ENCODE measurements at regions not wholly inside any gene's neighbourhood (a gene's known extent, or its start where the extent isn't known, plus 50 kb on each side); places are given as distances from the start of the nearest gene placed in this dataset.

- TF ChIP-seq CTCF (IDR thresholded peaks at IDR 0.05): no peak
- no peak for TF ChIP-seq POLR2A (IDR thresholded peaks at IDR 0.05)
- no peak overlapping the region for H3K4me3 ChIP-seq
- 61 to 64% methylated on average over 5 of the region's 5 CpGs for WGBS, 2 donors
- no peaks in the 10 kb centered on the region for H3K4me1 ChIP-seq
- intact Hi-C loops (cut with DNase I): no loop called here
- H3K27me3 ChIP-seq: no peaks in the 10 kb centered on the region
- H3K9me3 ChIP-seq: no peaks in the 10 kb centered on the region
- no peaks in the 10 kb centered on the region for H3K36me3 ChIP-seq
- no peak overlapping the region for H3K27ac ChIP-seq
- no peak for DNase-seq
Observed at GRCh38 chr6:113209315-113209714, 647.8 kb upstream of the MARCKS start.

- DNase-seq: no peak
- no peak overlapping the region for H3K4me3 ChIP-seq
Observed at GRCh38 chr6:113211170-113211569, 646.0 kb upstream of the MARCKS start.

GRCh38 chr6:113219783-113220182, 637.4 kb upstream of the MARCKS start:
- TF ChIP-seq POLR2A (IDR thresholded peaks at IDR 0.05) (no peak), CTCF (IDR thresholded peaks at IDR 0.05) (no peak)
- intact Hi-C loops (cut with DNase I): no loop called here
- no peak overlapping the region for H3K27ac ChIP-seq
- no peak overlapping the region for H3K4me3 ChIP-seq
- H3K9me3 ChIP-seq: no peaks in the 10 kb centered on the region
- no peaks in the 10 kb centered on the region for H3K4me1 ChIP-seq
- no peak for DNase-seq
- 71 to 87% methylated on average over 2 of the region's 2 CpGs for whole genome bisulfite sequencing, 2 donors
- no peaks in the 10 kb centered on the region for H3K27me3 ChIP-seq
- H3K36me3 ChIP-seq: no peaks in the 10 kb centered on the region

More at GRCh38 chr6:113211170-113211569, 646.0 kb upstream of the MARCKS start:
- Histone ChIP-seq H3K4me1 (no peaks in the 10 kb centered on the region), H3K27ac (no peak overlapping the region), H3K27me3 (no peaks in the 10 kb centered on the region), H3K36me3 (no peaks in the 10 kb centered on the region), H3K9me3 (no peaks in the 10 kb centered on the region)
- no peak for TF ChIP-seq CTCF (IDR thresholded peaks at IDR 0.05)
- TF ChIP-seq POLR2A (IDR thresholded peaks at IDR 0.05): no peak
- intact Hi-C loops (cut with DNase I): no loop called here

- Histone ChIP-seq H3K4me3 (no peak overlapping the region), H3K27me3 (no peaks in the 10 kb centered on the region), H3K9me3 (no peaks in the 10 kb centered on the region), H3K27ac (no peak overlapping the region), H3K4me1 (no peaks in the 10 kb centered on the region), H3K36me3 (no peaks in the 10 kb centered on the region)
- 83 to 97% methylated on average over 2 of the region's 2 CpGs for WGBS, 2 donors
- intact Hi-C loops (cut with DNase I): no loop called here
- DNase-seq: no peak
- TF ChIP-seq POLR2A (IDR thresholded peaks at IDR 0.05) (no peak), CTCF (IDR thresholded peaks at IDR 0.05) (no peak)
Observed at GRCh38 chr6:113220832-113221231, 636.3 kb upstream of the MARCKS start.

- intact Hi-C loops (cut with DNase I): no loop called here
- H3K27me3 ChIP-seq: no peaks in the 10 kb centered on the region
- H3K36me3 ChIP-seq: no peaks in the 10 kb centered on the region
- no peak overlapping the region for H3K4me3 ChIP-seq
- no peaks in the 10 kb centered on the region for H3K9me3 ChIP-seq
- no peak for TF ChIP-seq POLR2A (IDR thresholded peaks at IDR 0.05)
- no peak for TF ChIP-seq CTCF (IDR thresholded peaks at IDR 0.05)
- no peak overlapping the region for H3K27ac ChIP-seq
- DNase-seq: no peak
- WGBS, 2 donors: 88 to 91% methylated on average over 19 to 20 of the region's 20 CpGs
- no peaks in the 10 kb centered on the region for H3K4me1 ChIP-seq
Observed at GRCh38 chr6:113221850-113222249, 635.3 kb upstream of the MARCKS start.

All from esophagus squamous epithelium (tissue), 5 donors.